ENCODE measurements at regions not wholly inside any gene's neighbourhood (a gene's known extent, or its start where the extent isn't known, plus 50 kb on each side); places are given as distances from the start of the nearest gene placed in this dataset.

GRCh38 chr2:22290909-22291473, 1094.0 kb upstream of the KLHL29 start:
- no peak for TF ChIP-seq CTCF (IDR thresholded peaks at IDR 0.05)
- TF ChIP-seq POLR2AphosphoS5 (IDR thresholded peaks at IDR 0.05), result no peak
